Esophagus squamous epithelium (tissue), 5 donors: ENCODE measurements at regions not wholly inside any gene's neighbourhood (a gene's known extent, or its start where the extent isn't known, plus 50 kb on each side); places are given as distances from the start of the nearest gene placed in this dataset.

ENCODE experiments used
- DNase-seq: peaks from one replicate; lab custom pipeline; 2025; lab: John Stamatoyannopoulos, UW
- H3K27ac ChIP-seq, 4 donors: fragments of 200-600 bp; sonication (generic); one replicate each; pipeline ENCODE4 v1.5.1; 2016 to 2019; ENCODE audit warnings: mild to moderate bottlenecking in 1 of 4
- H3K27me3 ChIP-seq, 4 donors: fragments of 200-600 bp; sonication (generic); 1 replicate in 3 of 4; 2 replicates in 1 of 4; pipeline versions ENCODE4 v1.5.1 to v1.6.0; 2017 to 2021; ENCODE audit warnings: antibody characterized with exemption in 1 of 4
- H3K36me3 ChIP-seq, 3 donors: fragments of 200-600 bp; sonication (generic); one replicate each; pipeline ENCODE4 v1.5.1; 2016 to 2019
- H3K4me1 ChIP-seq, 3 donors: fragments of 200-600 bp; sonication (generic); one replicate each; pipeline ENCODE4 v1.5.1; 2017 to 2019
- H3K4me3 ChIP-seq, 4 donors: fragments of 200-600 bp; sonication (generic); 1 replicate in 3 of 4; 2 replicates in 1 of 4; pipeline ENCODE4 v1.5.1; 2016 to 2019; ENCODE audit warnings: mild to moderate bottlenecking in 2 of 4, moderate library complexity in 1 of 4
- H3K9me3 ChIP-seq, 3 donors: fragments of 200-600 bp; sonication (generic); one replicate each; pipeline ENCODE4 v1.5.1; 2016 to 2019
- POLR2A ChIP-seq, 4 donors: fragments of 450-650 bp; IDR thresholded peaks; one replicate each; pipeline ENCODE4 v1.6.1; 2017; ENCODE audit warnings: antibody characterized with exemption in 4 of 4, mild to moderate bottlenecking in 4 of 4, moderate library complexity in 3 of 4
- WGBS, 2 donors: methylation state at CpG; one replicate each; pipeline ENCODE4 v1.1.5; 2018; 5-methylcytosine and 5-hydroxymethylcytosine counted together
- intact Hi-C: fragments of 100-400 bp; cut with DNase I; formaldehyde crosslinking; loops from one replicate; pipeline ENCODE4 v1.15.0; 2022
- TF ChIP-seq, protein P1 (sequence below), 6 experiments: fragments of 450-650 bp in 4 of 6; fragments of 200-600 bp in 2 of 6; sonication (generic) in 2 of 6; IDR thresholded peaks; one replicate each; pipeline ENCODE4 v1.5.1; 2016 to 2019; ENCODE audit warnings: antibody characterized with exemption in 6 of 6, mild to moderate bottlenecking in 4 of 6, moderate library complexity in 4 of 6
- donor health status: DM: yes; HTN: yes; CAD: no.

DNA sequence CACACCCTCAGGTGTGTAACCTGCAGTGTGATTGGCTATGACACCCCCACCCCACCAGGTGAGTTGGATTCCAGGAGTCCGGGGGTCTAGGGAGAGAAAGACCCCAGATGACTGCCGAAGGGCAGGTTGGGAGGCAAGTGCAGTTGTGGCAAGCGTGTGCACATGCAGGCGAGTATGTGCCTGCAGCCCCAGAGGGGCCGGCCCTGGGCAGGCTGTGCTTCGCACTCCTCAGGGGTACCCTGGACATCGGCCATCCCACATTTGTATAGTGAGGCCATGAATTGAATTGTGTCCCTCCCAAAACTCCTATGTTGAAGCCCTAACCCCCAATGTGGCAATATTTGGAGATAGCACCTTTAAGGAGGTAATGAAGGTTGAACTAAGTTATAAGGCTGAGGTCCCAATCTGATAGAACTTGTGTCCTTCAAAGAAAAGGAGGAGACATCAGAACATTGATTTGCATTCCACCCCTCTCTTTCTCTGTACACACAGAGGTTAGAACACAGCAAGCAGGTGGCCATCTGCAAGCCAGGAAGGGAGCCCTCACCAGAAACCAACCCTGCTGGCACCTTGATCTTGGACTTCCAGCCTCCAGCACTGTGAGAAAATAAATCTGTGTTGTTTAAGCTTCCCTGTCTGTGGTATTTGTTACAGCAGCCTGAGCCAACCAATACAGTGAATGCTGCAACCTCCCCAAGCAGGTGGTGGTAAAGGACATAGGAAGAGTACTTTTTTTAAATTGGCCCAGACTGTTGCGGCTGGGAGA is 241.8 kb downstream of the TFCP2L1 start:
- intact Hi-C loops, result no loop called here
- Histone ChIP-seq H3K27me3 (peaks cover 0 to 17% (median 0%) of the 10 kb centered on the region in 4 donors), H3K27ac (no peak overlapping the region), H3K9me3 (no peaks in the 10 kb centered on the region), H3K36me3 (no peaks in the 10 kb centered on the region), H3K4me1 (peaks cover 0 to 8% (median 6%) of the 10 kb centered on the region in 3 donors), H3K4me3 (no peak overlapping the region)
- no peak for TF ChIP-seq POLR2A (IDR thresholded peaks at IDR 0.05)
- TF ChIP-seq, protein P1, sequence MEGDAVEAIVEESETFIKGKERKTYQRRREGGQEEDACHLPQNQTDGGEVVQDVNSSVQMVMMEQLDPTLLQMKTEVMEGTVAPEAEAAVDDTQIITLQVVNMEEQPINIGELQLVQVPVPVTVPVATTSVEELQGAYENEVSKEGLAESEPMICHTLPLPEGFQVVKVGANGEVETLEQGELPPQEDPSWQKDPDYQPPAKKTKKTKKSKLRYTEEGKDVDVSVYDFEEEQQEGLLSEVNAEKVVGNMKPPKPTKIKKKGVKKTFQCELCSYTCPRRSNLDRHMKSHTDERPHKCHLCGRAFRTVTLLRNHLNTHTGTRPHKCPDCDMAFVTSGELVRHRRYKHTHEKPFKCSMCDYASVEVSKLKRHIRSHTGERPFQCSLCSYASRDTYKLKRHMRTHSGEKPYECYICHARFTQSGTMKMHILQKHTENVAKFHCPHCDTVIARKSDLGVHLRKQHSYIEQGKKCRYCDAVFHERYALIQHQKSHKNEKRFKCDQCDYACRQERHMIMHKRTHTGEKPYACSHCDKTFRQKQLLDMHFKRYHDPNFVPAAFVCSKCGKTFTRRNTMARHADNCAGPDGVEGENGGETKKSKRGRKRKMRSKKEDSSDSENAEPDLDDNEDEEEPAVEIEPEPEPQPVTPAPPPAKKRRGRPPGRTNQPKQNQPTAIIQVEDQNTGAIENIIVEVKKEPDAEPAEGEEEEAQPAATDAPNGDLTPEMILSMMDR (IDR thresholded peaks at IDR 0.05), result no peak
- 71% methylated on average over 6 of the region's 8 CpGs; no CpG with 5 or more reads in 1 of the 2 donors for WGBS, 2 donors
- no peak for DNase-seq

DNA sequence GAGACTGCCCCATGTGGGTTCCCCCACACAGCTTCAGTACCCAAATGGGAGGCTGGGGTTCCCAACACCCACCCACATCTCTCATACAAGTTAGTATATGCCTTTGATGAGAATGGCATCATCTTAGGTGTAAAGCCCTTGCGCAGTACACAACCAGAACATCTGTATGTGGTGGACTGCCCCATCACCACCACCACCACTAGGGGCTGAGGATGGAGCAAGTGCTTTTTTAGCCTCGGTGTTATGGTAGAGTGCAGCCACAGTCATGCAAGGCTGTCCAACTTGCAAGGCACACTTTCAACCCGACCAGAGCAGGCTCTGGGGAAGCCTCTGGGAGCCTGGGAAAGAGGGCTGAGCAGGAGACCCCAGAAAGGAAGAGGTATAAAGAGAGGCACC is 241.2 kb downstream of the TFCP2L1 start:
- Histone ChIP-seq H3K4me1 (peaks cover 0 to 3% (median 2%) of the 10 kb centered on the region in 3 donors), H3K27ac (no peak overlapping the region), H3K4me3 (no peak overlapping the region), H3K36me3 (no peaks in the 10 kb centered on the region), H3K9me3 (no peaks in the 10 kb centered on the region), H3K27me3 (peaks cover 0 to 17% (median 0%) of the 10 kb centered on the region in 4 donors)
- TF ChIP-seq, protein P1 (IDR thresholded peaks at IDR 0.05), result no peak
- WGBS, 2 donors, result 44 to 52% methylated on average over 2 to 3 of the region's 3 CpGs
- DNase-seq, result no peak
- intact Hi-C loops, result no loop called here

DNA sequence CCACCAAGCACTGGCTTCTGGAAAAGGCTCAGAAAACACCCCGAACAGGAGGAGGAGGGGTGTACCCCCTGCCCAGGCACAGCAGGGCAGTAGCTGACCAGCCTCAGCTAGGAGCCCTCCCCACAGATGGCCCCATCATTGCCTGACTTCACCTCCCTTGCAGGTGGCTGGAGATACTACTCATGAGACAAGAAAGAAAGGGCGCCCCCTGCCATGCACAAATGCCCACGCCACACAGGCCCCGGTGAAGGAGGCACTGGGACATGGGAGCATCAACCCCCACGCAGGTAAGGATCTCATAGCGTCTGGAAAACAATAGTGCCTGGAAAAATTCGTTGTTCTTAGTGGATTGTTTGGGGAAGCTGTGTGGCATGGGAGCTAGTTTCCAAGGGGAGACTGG is 240.6 kb downstream of the TFCP2L1 start:
- DNase-seq, result no peak
- 29 to 61% methylated on average over 1 to 6 of the region's 7 CpGs for WGBS, 2 donors

DNA sequence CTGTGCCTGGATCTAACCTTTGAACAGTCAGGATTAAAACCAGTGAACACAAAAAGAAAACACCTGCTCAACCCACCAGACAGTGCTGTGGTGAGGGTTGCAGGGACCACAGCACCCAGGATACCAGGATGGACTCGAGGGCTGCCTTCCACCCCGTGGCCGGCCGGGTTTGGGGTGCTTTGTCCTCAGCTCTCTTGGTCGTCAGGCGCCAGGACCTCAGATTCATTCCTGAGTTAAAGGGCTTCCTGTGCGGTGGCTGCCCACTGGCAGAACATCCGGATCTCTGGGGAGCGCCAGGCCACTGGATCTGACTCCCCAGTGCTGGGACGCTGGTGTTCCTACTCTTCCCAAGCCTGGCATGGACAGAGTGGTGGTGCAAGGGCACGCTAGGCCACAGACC is 239.8 kb downstream of the TFCP2L1 start:
- Histone ChIP-seq H3K9me3 (peaks cover 0 to under 1% (median 0%) of the 10 kb centered on the region in 3 donors), H3K27me3 (peaks cover 0 to 17% (median 0%) of the 10 kb centered on the region in 4 donors), H3K4me3 (no peak overlapping the region), H3K36me3 (no peaks in the 10 kb centered on the region), H3K27ac (no peak overlapping the region), H3K4me1 (no peaks in the 10 kb centered on the region)
- DNase-seq, result no peak
- 88 to 93% methylated on average over 5 to 10 of the region's 11 CpGs for WGBS, 2 donors
- intact Hi-C loops, result no loop called here
- no peak for TF ChIP-seq POLR2A (IDR thresholded peaks at IDR 0.05)
- TF ChIP-seq, protein P1 (IDR thresholded peaks at IDR 0.05), result no peak

More for the DNA sequence above, 240.6 kb downstream of the TFCP2L1 start:
- Histone ChIP-seq H3K36me3 (no peaks in the 10 kb centered on the region), H3K4me1 (no peaks in the 10 kb centered on the region), H3K9me3 (no peaks in the 10 kb centered on the region), H3K27ac (no peak overlapping the region), H3K4me3 (no peak overlapping the region), H3K27me3 (peaks cover 0 to 17% (median 0%) of the 10 kb centered on the region in 4 donors)
- TF ChIP-seq POLR2A (IDR thresholded peaks at IDR 0.05), result no peak
- TF ChIP-seq, protein P1 (IDR thresholded peaks at IDR 0.05), result peak in 1 of 6 experiments; percentile 38
- intact Hi-C loops, result no loop called here

DNA sequence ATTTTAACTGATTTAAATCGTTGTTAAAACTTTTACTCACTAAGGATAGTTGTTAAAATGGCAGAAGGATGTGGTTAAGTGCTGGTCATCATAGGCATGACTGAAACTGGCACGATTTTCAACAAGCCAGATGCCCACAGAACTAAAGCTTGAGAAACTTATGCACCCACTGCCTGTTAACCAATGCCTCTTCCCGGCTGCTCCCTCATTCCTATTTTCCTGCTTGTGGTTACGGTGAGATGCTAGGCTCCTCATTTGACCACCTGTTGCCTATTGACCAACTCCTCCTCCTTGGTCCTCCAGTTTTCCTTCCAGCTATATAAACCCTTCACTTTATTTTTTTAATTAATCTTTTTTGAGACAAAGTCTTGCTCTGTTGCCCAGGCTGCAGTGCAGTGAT is 238.7 kb downstream of the TFCP2L1 start:
- H3K27ac ChIP-seq, result no peak overlapping the region
- no peak overlapping the region for H3K4me3 ChIP-seq
- WGBS, 2 donors, result 70% methylated on average over 4 of the region's 4 CpGs
- no peak for TF ChIP-seq POLR2A (IDR thresholded peaks at IDR 0.05)
- TF ChIP-seq, protein P1 (IDR thresholded peaks at IDR 0.05), result no peak
- H3K27me3 ChIP-seq, result peaks cover 0 to 17% (median 0%) of the 10 kb centered on the region in 4 donors
- intact Hi-C loops, result no loop called here
- H3K9me3 ChIP-seq, result peaks cover 0 to 8% (median 0%) of the 10 kb centered on the region in 3 donors
- no peaks in the 10 kb centered on the region for H3K4me1 ChIP-seq
- H3K36me3 ChIP-seq, result no peaks in the 10 kb centered on the region
- no peak for DNase-seq
